SHP77 (cell line): ENCODE measurements at regions not wholly inside any gene's neighbourhood (a gene's known extent, or its start where the extent isn't known, plus 50 kb on each side); places are given as distances from the start of the nearest gene placed in this dataset.

Source experiments
- DNase-seq, 2 experiments: peaks; one replicate each; lab custom pipeline; 2025; lab: John Stamatoyannopoulos, UW

GRCh38 chr2:10964052-10964790, 52.5 kb downstream of the KCNF1 start:
- no peak for DNase-seq

GRCh38 chr2:10965241-10965843, 53.6 kb downstream of the KCNF1 start:
- no peak for DNase-seq

GRCh38 chr2:10966056-10966455, 54.3 kb downstream of the KCNF1 start:
- peak in 1 of 2 experiments; percentile 13 for DNase-seq

GRCh38 chr2:10966741-10967140, 55.0 kb downstream of the KCNF1 start:
- DNase-seq: no peak

GRCh38 chr2:10968176-10968575, 56.4 kb downstream of the KCNF1 start:
- no peak for DNase-seq

- DNase-seq: no peak
Measured at GRCh38 chr2:10970666-10971065, 58.9 kb downstream of the KCNF1 start.

GRCh38 chr2:10971161-10971887, 59.6 kb downstream of the KCNF1 start:
- DNase-seq: no peak

GRCh38 chr2:10971888-10972260, 60.1 kb downstream of the KCNF1 start:
- DNase-seq: no peak

- DNase-seq: no peak
Measured at GRCh38 chr2:10972683-10973433, 61.1 kb downstream of the KCNF1 start.

- no peak for DNase-seq
Measured at GRCh38 chr2:10973766-10974165, 62.0 kb downstream of the KCNF1 start.

GRCh38 chr2:10977003-10977402, 65.3 kb downstream of the KCNF1 start:
- DNase-seq: no peak

GRCh38 chr2:10977621-10978020, 65.9 kb downstream of the KCNF1 start:
- no peak for DNase-seq

GRCh38 chr2:10978090-10978670, 66.4 kb downstream of the KCNF1 start:
- DNase-seq: no peak

- no peak for DNase-seq
Measured at GRCh38 chr2:10980071-10980470, 68.3 kb downstream of the KCNF1 start.

- no peak for DNase-seq
Measured at GRCh38 chr2:10980886-10981425, 69.2 kb downstream of the KCNF1 start.

- DNase-seq: no peak
Measured at GRCh38 chr2:10981451-10981850, 69.7 kb downstream of the KCNF1 start.

- DNase-seq: no peak
Measured at GRCh38 chr2:10981941-10982431, 70.3 kb downstream of the KCNF1 start.

- no peak for DNase-seq
Measured at GRCh38 chr2:10982931-10983701, 71.4 kb downstream of the KCNF1 start.

GRCh38 chr2:10983711-10984110, 72.0 kb downstream of the KCNF1 start:
- DNase-seq: no peak

- DNase-seq: no peak
Measured at GRCh38 chr2:10984418-10985135, 72.8 kb downstream of the KCNF1 start.
